HG03060 (cell line): ENCODE measurements at regions not wholly inside any gene's neighbourhood (a gene's known extent, or its start where the extent isn't known, plus 50 kb on each side); places are given as distances from the start of the nearest gene placed in this dataset.

Source experiments
- ATAC-seq: cut with Tn5 transposase; IDR thresholded peaks from one replicate; pipeline ENCODE4 v1.9.1; 2021; ENCODE audit warnings: low read depth, moderate number of reproducible peaks; ENCODE audit not compliant: unreplicated experiment

- ATAC-seq = no peak
These were observed 726.6 kb upstream of the FANCL start for GRCh38 chr2:58967736-58968135.

- no peak for ATAC-seq
These were observed 724.5 kb upstream of the FANCL start for GRCh38 chr2:58965602-58966001.

GRCh38 chr2:58959996-58960395 lies 718.9 kb upstream of the FANCL start:
- ATAC-seq = no peak

- no peak for ATAC-seq
These were observed 716.2 kb upstream of the FANCL start for GRCh38 chr2:58957188-58957840.

- no peak for ATAC-seq
These were observed 713.8 kb upstream of the FANCL start for GRCh38 chr2:58954880-58955385.

GRCh38 chr2:58951722-58952121 lies 710.6 kb upstream of the FANCL start:
- ATAC-seq = no peak

GRCh38 chr2:58950795-58951462 lies 709.8 kb upstream of the FANCL start:
- ATAC-seq = no peak

- no peak for ATAC-seq
These were observed 698.3 kb upstream of the FANCL start for GRCh38 chr2:58939388-58939787.

- ATAC-seq = no peak
These were observed 697.9 kb upstream of the FANCL start for GRCh38 chr2:58938988-58939387.

- ATAC-seq = no peak
These were observed 691.7 kb upstream of the FANCL start for GRCh38 chr2:58932801-58933200.

- ATAC-seq = no peak
These were observed 689.4 kb upstream of the FANCL start for GRCh38 chr2:58930537-58930936.

GRCh38 chr2:58928973-58929372 lies 687.8 kb upstream of the FANCL start:
- no peak for ATAC-seq

- ATAC-seq = no peak
These were observed 687.3 kb upstream of the FANCL start for GRCh38 chr2:58928391-58928790.

- ATAC-seq = no peak
These were observed 685.0 kb upstream of the FANCL start for GRCh38 chr2:58926112-58926511.

- no peak for ATAC-seq
These were observed 684.6 kb upstream of the FANCL start for GRCh38 chr2:58925676-58926081.

GRCh38 chr2:58923869-58924268 lies 682.7 kb upstream of the FANCL start:
- ATAC-seq = no peak

- ATAC-seq = no peak
These were observed 681.1 kb upstream of the FANCL start for GRCh38 chr2:58922245-58922644.

GRCh38 chr2:58921676-58922075 lies 680.6 kb upstream of the FANCL start:
- no peak for ATAC-seq

- no peak for ATAC-seq
These were observed 678.9 kb upstream of the FANCL start for GRCh38 chr2:58920001-58920400.

GRCh38 chr2:58919316-58919715 lies 678.2 kb upstream of the FANCL start:
- no peak for ATAC-seq

- no peak for ATAC-seq
These were observed 677.0 kb upstream of the FANCL start for GRCh38 chr2:58918141-58918540.

GRCh38 chr2:58917596-58917995 lies 676.5 kb upstream of the FANCL start:
- ATAC-seq = no peak
